H1 (cell line): ENCODE measurements at regions not wholly inside any gene's neighbourhood (a gene's known extent, or its start where the extent isn't known, plus 50 kb on each side); places are given as distances from the start of the nearest gene placed in this dataset.

Experiments used
- CTCF ChIA-PET: fragments of 300-600 bp; sonication (Branson Sonifier 250); formaldehyde crosslinking; loops from one replicate; lab custom pipeline; 2021; ENCODE audit not compliant: partially characterized antibody; lab: Charles Lee
- POLR2A ChIA-PET: fragments of 300-600 bp; sonication (Branson Sonifier 250); formaldehyde crosslinking; loops from one replicate; lab custom pipeline; 2021; ENCODE audit warnings: inconsistent platforms; ENCODE audit not compliant: partially characterized antibody; lab: Charles Lee
- DNase-seq, 2 experiments: peaks; one replicate each; pipeline versions ENCODE4 v3.0.0 to v3.0.0-alpha.2; 2010 to 2022; ENCODE audit warnings: low spot score in 2 of 2, low read depth in 1 of 2, mixed read lengths in 1 of 2
- FAIRE-seq: peaks from 2 replicates; lab custom pipeline; 2011; peaks lifted over from hg19 to GRCh38; lab: Jason Lieb, UNC
- H2AFZ ChIP-seq: 2 replicates; pipeline ENCODE4 v1.8.1; 2012; ENCODE audit warnings: low read length, inconsistent platforms
- H2AK5ac ChIP-seq: 2 replicates; pipeline ENCODE4 v1.6.1; 2013; ENCODE audit warnings: low read depth, low read length
- H2BK120ac ChIP-seq: replicated peaks from 2 replicates; pipeline ENCODE3; 2013; ENCODE audit warnings: low read depth, low read length, inconsistent platforms
- H2BK12ac ChIP-seq: 2 replicates; pipeline ENCODE4 v1.6.1; 2013; ENCODE audit warnings: low read depth, low read length
- H2BK15ac ChIP-seq: 2 replicates; pipeline ENCODE4 v1.6.1; 2013; ENCODE audit warnings: low read length
- H2BK20ac ChIP-seq: 2 replicates; pipeline ENCODE4 v1.6.1; 2013; ENCODE audit warnings: low read length
- H2BK5ac ChIP-seq: 2 replicates; pipeline ENCODE4 v1.6.1; 2013; ENCODE audit warnings: low read depth, low read length
- H3K14ac ChIP-seq: 2 replicates; pipeline ENCODE4 v1.6.1; 2013; ENCODE audit warnings: inconsistent platforms; ENCODE audit not compliant: insufficient read length
- H3K18ac ChIP-seq: 2 replicates; pipeline ENCODE4 v1.6.1; 2013; ENCODE audit warnings: low read length; ENCODE audit errors: extremely low read depth
- H3K23ac ChIP-seq: 2 replicates; pipeline ENCODE4 v1.6.1; 2013; ENCODE audit warnings: inconsistent platforms; ENCODE audit not compliant: insufficient read length
- H3K23me2 ChIP-seq: 2 replicates; pipeline ENCODE4 v1.6.1; 2013; ENCODE audit warnings: low read depth, low read length
- H3K27ac ChIP-seq: 2 replicates; pipeline ENCODE4 v1.6.1; 2011; ENCODE audit warnings: low read depth, low read length, inconsistent platforms
- H3K27me3 ChIP-seq, 4 experiments: replicated peaks in 1 of 4; 1 replicate in 1 of 4; 2 replicates in 3 of 4; pipeline versions ENCODE4 v1.6.1 to v1.8.1; 2011 to 2013; ENCODE audit warnings: low read length in 3 of 4, mild to moderate bottlenecking in 3 of 4, inconsistent platforms in 2 of 4, mixed read lengths in 2 of 4, moderate library complexity in 1 of 4; ENCODE audit not compliant: control insufficient read depth in 3 of 4, insufficient read depth in 3 of 4; ENCODE audit errors: extremely low read depth in 1 of 4
- H3K36me3 ChIP-seq, 4 experiments: 2 replicates each; pipeline versions ENCODE4 v1.6.1 to v1.8.1; 2011 to 2013; ENCODE audit warnings: mild to moderate bottlenecking in 4 of 4, low read length in 3 of 4, moderate library complexity in 2 of 4, control low read depth in 1 of 4, inconsistent platforms in 1 of 4; ENCODE audit not compliant: insufficient read depth in 4 of 4, control insufficient read depth in 2 of 4
- H3K4ac ChIP-seq: replicated peaks from 2 replicates; pipeline ENCODE3; 2013; ENCODE audit warnings: low read length, low read depth, mixed read lengths, inconsistent platforms; ENCODE audit not compliant: insufficient read length
- H3K4me1 ChIP-seq, 4 experiments: replicated peaks in 1 of 4; 1 replicate in 1 of 4; 2 replicates in 3 of 4; pipeline versions ENCODE4 v1.6.1 to v1.8.1; 2011 to 2013; ENCODE audit warnings: low read length in 3 of 4, inconsistent platforms in 2 of 4, mixed read lengths in 1 of 4; ENCODE audit not compliant: insufficient read depth in 4 of 4, control insufficient read depth in 3 of 4
- H3K4me2 ChIP-seq, 2 experiments: 2 replicates each; pipeline versions ENCODE4 v1.6.1 to v1.8.1; 2011 to 2013; ENCODE audit warnings: low read depth in 2 of 2, low read length in 2 of 2, control low read depth in 1 of 2, inconsistent platforms in 1 of 2, mild to moderate bottlenecking in 1 of 2; ENCODE audit not compliant: insufficient read depth in 1 of 2
- H3K4me3 ChIP-seq, 4 experiments: fragments of 200-600, 300-600 bp in 1 of 4; sonication (generic), shearing (Covaris generic), sonication (Bioruptor Twin) in 1 of 4; 2 replicates each; pipeline versions ENCODE4 v1.5.1 to v1.8.1; 2011 to 2016; ENCODE audit warnings: low read length in 4 of 4, low read depth in 3 of 4, control low read depth in 2 of 4, inconsistent platforms in 2 of 4, mild to moderate bottlenecking in 2 of 4, mixed read lengths in 1 of 4, moderate library complexity in 1 of 4; ENCODE audit not compliant: insufficient read depth in 2 of 4; ENCODE audit errors: extremely low read depth in 1 of 4
- H3K56ac ChIP-seq: replicated peaks from 2 replicates; pipeline ENCODE3; 2013; ENCODE audit warnings: low read depth, mild to moderate bottlenecking, mixed read lengths, low read length, inconsistent platforms; ENCODE audit not compliant: insufficient read length
- H3K79me1 ChIP-seq: 2 replicates; pipeline ENCODE4 v1.6.1; 2013; ENCODE audit warnings: low read depth, low read length, control low read depth
- H3K79me2 ChIP-seq, 2 experiments: 2 replicates each; pipeline versions ENCODE4 v1.6.1 to v1.8.1; 2012 to 2013; ENCODE audit warnings: low read length in 2 of 2, mild to moderate bottlenecking in 2 of 2, inconsistent platforms in 1 of 2; ENCODE audit not compliant: insufficient read depth in 2 of 2, control insufficient read depth in 1 of 2
- H3K9ac ChIP-seq, 4 experiments: replicated peaks in 1 of 4; 1 replicate in 1 of 4; 2 replicates in 3 of 4; pipeline versions ENCODE4 v1.6.1 to v1.8.1; 2011 to 2013; ENCODE audit warnings: low read depth in 3 of 4, low read length in 3 of 4, control low read depth in 2 of 4, mild to moderate bottlenecking in 2 of 4, moderate library complexity in 2 of 4, inconsistent platforms in 1 of 4; ENCODE audit errors: extremely low read depth in 1 of 4
- H3K9me3 ChIP-seq, 2 experiments: 2 replicates each; pipeline versions ENCODE4 v1.6.1 to v1.8.1; 2012 to 2013; ENCODE audit warnings: mild to moderate bottlenecking in 2 of 2, moderate library complexity in 2 of 2, control low read depth in 1 of 2, inconsistent platforms in 1 of 2, low read depth in 1 of 2, low read length in 1 of 2, mixed read lengths in 1 of 2; ENCODE audit not compliant: insufficient read depth in 2 of 2
- H4K20me1 ChIP-seq, 2 experiments: replicated peaks in 1 of 2; 2 replicates each; pipeline versions ENCODE3 to v1.8.1; 2011 to 2013; ENCODE audit warnings: inconsistent platforms in 2 of 2, low read length in 2 of 2, mild to moderate bottlenecking in 1 of 2; ENCODE audit not compliant: insufficient read depth in 2 of 2, control insufficient read depth in 1 of 2
- H4K5ac ChIP-seq: 2 replicates; pipeline ENCODE4 v1.6.1; 2013; ENCODE audit warnings: low read length, low read depth, mixed read lengths, inconsistent platforms; ENCODE audit not compliant: insufficient read length
- H4K8ac ChIP-seq: 2 replicates; pipeline ENCODE4 v1.8.0; 2013; ENCODE audit warnings: mild to moderate bottlenecking, moderate library complexity, low read length, inconsistent platforms; ENCODE audit not compliant: insufficient read depth; ENCODE audit errors: extremely low read depth
- H4K91ac ChIP-seq: replicated peaks from 2 replicates; pipeline ENCODE3; 2013; ENCODE audit warnings: low read length, mixed read lengths, inconsistent platforms; ENCODE audit not compliant: insufficient read length
- BACH1 ChIP-seq: IDR thresholded peaks from 2 replicates; pipeline ENCODE4 v1.6.1; 2012; ENCODE audit warnings: low read length, improper control_type of control experiment
- EGR1 ChIP-seq: IDR thresholded peaks from 2 replicates; pipeline ENCODE4 v1.6.1; 2011; ENCODE audit warnings: low read depth, low read length, borderline replicate concordance
- POLR2AphosphoS5 ChIP-seq: IDR thresholded peaks from 2 replicates; pipeline ENCODE4 v1.6.1; 2011; ENCODE audit warnings: low read depth, low read length
- SRF ChIP-seq: IDR thresholded peaks from 2 replicates; pipeline ENCODE4 v1.6.1; 2011; ENCODE audit warnings: mild to moderate bottlenecking, low read depth, low read length, moderate library complexity
- TAF1 ChIP-seq: IDR thresholded peaks from 2 replicates; pipeline ENCODE4 v1.6.1; 2011; ENCODE audit warnings: mild to moderate bottlenecking, low read depth, low read length
- ZNF274 ChIP-seq: IDR thresholded peaks from 2 replicates; pipeline ENCODE4 v1.7.0; 2012; ENCODE audit warnings: low read length, borderline replicate concordance; ENCODE audit errors: extremely low read depth
- WGBS, 2 experiments: shearing (Covaris generic) in 1 of 2; methylation state at CpG; one replicate each; pipeline versions ENCODE4 v1.1.6 to v1.1.7; 2013 to 2015; ENCODE audit warnings: low lambda C conversion rate in 2 of 2, mixed read lengths in 2 of 2, inconsistent platforms in 1 of 2, low coverage in 1 of 2, missing lambda C conversion rate in 1 of 2; ENCODE audit not compliant: insufficient replicate concordance in 2 of 2, insufficient coverage in 1 of 2, insufficient read length in 1 of 2; ENCODE audit errors: extremely low coverage in 1 of 2, missing lambda C conversion rate in 1 of 2; 5-methylcytosine and 5-hydroxymethylcytosine counted together

- no peak overlapping the region for H3K4ac ChIP-seq
- no peak overlapping the region for H2BK15ac ChIP-seq
- H4K20me1 ChIP-seq = no peaks in the 10 kb centered on the region
- H3K27me3 ChIP-seq = no peaks in the 10 kb centered on the region
- H3K9ac ChIP-seq = no peak overlapping the region
- ChIA-PET CTCF (no interaction called here), POLR2A (interaction anchor here (0.6 kb wide), 1 partner anchor 191 kb away, joined by 3 read pairs; no protein-coding TSS in a partner anchor)
- 79% methylated on average over 1 of the region's 1 CpG; no CpG with 5 or more reads in 1 of the 2 experiments for WGBS, 2 experiments
- H3K36me3 ChIP-seq = no peaks in the 10 kb centered on the region
- no peak overlapping the region for H3K56ac ChIP-seq
- no peak overlapping the region for H2BK5ac ChIP-seq
- no peak overlapping the region for H3K27ac ChIP-seq
- FAIRE-seq (no peak), DNase-seq (no peak)
- no peak overlapping the region for H3K4me2 ChIP-seq
- no peak overlapping the region for H2BK20ac ChIP-seq
- H3K4me3 ChIP-seq = no peak overlapping the region
- H2AFZ ChIP-seq = no peak overlapping the region
- no peaks in the 10 kb centered on the region; the same call in 1 of the 2 replicates for H3K23me2 ChIP-seq
- H3K4me1 ChIP-seq = peaks cover 0 to 7% (median 3%) of the 10 kb centered on the region in 4 experiments; a peak in 3 of 7 replicates
- H3K14ac ChIP-seq = no peak overlapping the region
- H3K9me3 ChIP-seq = no peaks in the 10 kb centered on the region
- no peak overlapping the region for H2BK120ac ChIP-seq
- 0 out of 2 replicates have a peak overlapping the region, but pooled peaks have one; percentile 10 for H2BK12ac ChIP-seq
- no peak overlapping the region for H2AK5ac ChIP-seq
- TF ChIP-seq ZNF274 (no peak), POLR2AphosphoS5 (no peak), SRF (no peak), EGR1 (no peak), TAF1 (no peak), BACH1 (no peak)
- no peaks in the 10 kb centered on the region for H3K79me1 ChIP-seq
- H4K5ac ChIP-seq = no peak overlapping the region
- H3K23ac ChIP-seq = no peak overlapping the region
- no peaks in the 10 kb centered on the region for H3K79me2 ChIP-seq
- H4K91ac ChIP-seq = no peak overlapping the region
- no peak overlapping the region for H3K18ac ChIP-seq
- no peak overlapping the region for H4K8ac ChIP-seq
These were observed 166.7 kb upstream of the E2F7 start for GRCh38 chr12:77232045-77232444.
